OCI-LY3 (cell line): ENCODE measurements at regions not wholly inside any gene's neighbourhood (a gene's known extent, or its start where the extent isn't known, plus 50 kb on each side); places are given as distances from the start of the nearest gene placed in this dataset.

ENCODE experiments used
- H2AFZ ChIP-seq: fragments of 200-600, 300-600 bp; shearing (Covaris generic); 2 replicates; pipeline ENCODE4 v1.6.0; 2014; ENCODE audit warnings: antibody characterized with exemption, low read depth, low read length
- H3K27ac ChIP-seq: fragments of 200-600, 300-600 bp; sonication (generic); 2 replicates; pipeline ENCODE4 v1.5.1; 2014; ENCODE audit warnings: mild to moderate bottlenecking, low read length, moderate library complexity, mixed read lengths
- H3K27me3 ChIP-seq: fragments of 200-600, 300-600 bp; sonication (generic); 2 replicates; pipeline ENCODE4 v1.6.1; 2014; ENCODE audit warnings: low read depth, low read length, mixed read lengths
- H3K36me3 ChIP-seq: fragments of 200-600, 300-600 bp; sonication (generic); replicated peaks from 2 replicates; pipeline ENCODE3; 2014; ENCODE audit warnings: low read depth, low read length, mixed read lengths
- H3K4me1 ChIP-seq: fragments of 300-600, 200-600 bp; sonication (generic); 2 replicates; pipeline ENCODE4 v1.6.1; 2014; ENCODE audit warnings: low read length, mixed read lengths
- H3K4me2 ChIP-seq: fragments of 200-600, 300-600 bp; sonication (generic); 2 replicates; pipeline ENCODE4 v1.6.1; 2014; ENCODE audit warnings: low read length, mixed read lengths
- H3K4me3 ChIP-seq: fragments of 300-600, 200-600 bp; sonication (generic); 2 replicates; pipeline ENCODE4 v1.5.1; 2014; ENCODE audit warnings: antibody characterized with exemption, mild to moderate bottlenecking, low read length, moderate library complexity
- H3K79me2 ChIP-seq: fragments of 300-600, 200-600 bp; shearing (Covaris generic); 2 replicates; pipeline ENCODE4 v1.6.1; 2014; ENCODE audit warnings: mild to moderate bottlenecking, low read length, mixed read lengths
- H3K9ac ChIP-seq: fragments of 300-600, 200-600 bp; shearing (Covaris generic); 2 replicates; pipeline ENCODE4 v1.6.0; 2014; ENCODE audit warnings: mild to moderate bottlenecking, low read length, moderate library complexity
- H3K9me3 ChIP-seq: fragments of 200-600, 300-600 bp; shearing (Covaris generic); 2 replicates; pipeline ENCODE4 v1.6.1; 2014; ENCODE audit warnings: low read length, mixed read lengths; ENCODE audit not compliant: insufficient read depth
- H4K20me1 ChIP-seq: fragments of 200-600, 300-600 bp; sonication (generic); 2 replicates; pipeline ENCODE4 v1.6.1; 2016; ENCODE audit warnings: low read length, mixed read lengths; ENCODE audit not compliant: insufficient read depth
- EZH2phosphoT487 ChIP-seq: fragments of 200-600 bp; shearing (Covaris generic); IDR thresholded peaks from 2 replicates; pipeline ENCODE4 v1.6.1; 2018; ENCODE audit warnings: antibody characterized with exemption, mixed run types, low read depth
- TF ChIP-seq, protein P1 (sequence below): fragments of 200-600, 300-600 bp; sonication (generic); IDR thresholded peaks from 2 replicates; pipeline ENCODE4 v1.5.1; 2014; ENCODE audit warnings: antibody characterized with exemption, low read length, low read depth

DNA sequence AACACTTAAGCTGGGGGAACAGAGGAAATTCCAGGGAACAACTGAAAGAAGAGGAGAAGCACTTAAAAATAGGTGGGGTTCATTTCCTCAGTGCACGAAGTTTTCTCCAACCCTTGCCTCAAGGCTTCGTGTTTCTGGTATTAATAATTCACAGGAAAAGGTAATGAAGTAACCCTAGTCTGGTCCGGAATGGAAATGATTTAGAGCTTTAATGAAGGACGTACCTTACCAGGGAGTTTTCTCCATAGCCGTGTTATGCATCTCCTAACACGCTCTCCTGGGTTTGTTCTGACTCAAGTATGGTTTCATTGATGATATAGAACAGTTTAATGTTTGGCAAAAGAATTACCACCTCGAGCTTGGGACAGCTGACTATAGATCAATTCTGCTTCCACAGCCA is 214.2 kb downstream of the MTX2 start:
- TF ChIP-seq EZH2phosphoT487: no peak
- TF ChIP-seq, protein P1, sequence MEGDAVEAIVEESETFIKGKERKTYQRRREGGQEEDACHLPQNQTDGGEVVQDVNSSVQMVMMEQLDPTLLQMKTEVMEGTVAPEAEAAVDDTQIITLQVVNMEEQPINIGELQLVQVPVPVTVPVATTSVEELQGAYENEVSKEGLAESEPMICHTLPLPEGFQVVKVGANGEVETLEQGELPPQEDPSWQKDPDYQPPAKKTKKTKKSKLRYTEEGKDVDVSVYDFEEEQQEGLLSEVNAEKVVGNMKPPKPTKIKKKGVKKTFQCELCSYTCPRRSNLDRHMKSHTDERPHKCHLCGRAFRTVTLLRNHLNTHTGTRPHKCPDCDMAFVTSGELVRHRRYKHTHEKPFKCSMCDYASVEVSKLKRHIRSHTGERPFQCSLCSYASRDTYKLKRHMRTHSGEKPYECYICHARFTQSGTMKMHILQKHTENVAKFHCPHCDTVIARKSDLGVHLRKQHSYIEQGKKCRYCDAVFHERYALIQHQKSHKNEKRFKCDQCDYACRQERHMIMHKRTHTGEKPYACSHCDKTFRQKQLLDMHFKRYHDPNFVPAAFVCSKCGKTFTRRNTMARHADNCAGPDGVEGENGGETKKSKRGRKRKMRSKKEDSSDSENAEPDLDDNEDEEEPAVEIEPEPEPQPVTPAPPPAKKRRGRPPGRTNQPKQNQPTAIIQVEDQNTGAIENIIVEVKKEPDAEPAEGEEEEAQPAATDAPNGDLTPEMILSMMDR: no peak
- Histone ChIP-seq H3K36me3 (no peaks in the 10 kb centered on the region), H3K9me3 (no peaks in the 10 kb centered on the region), H3K9ac (no peak overlapping the region), H3K79me2 (no peaks in the 10 kb centered on the region), H4K20me1 (no peaks in the 10 kb centered on the region), H3K4me2 (no peak overlapping the region), H3K27me3 (no peaks in the 10 kb centered on the region), H2AFZ (no peak overlapping the region), H3K4me1 (no peaks in the 10 kb centered on the region), H3K27ac (no peak overlapping the region), H3K4me3 (no peak overlapping the region)

DNA sequence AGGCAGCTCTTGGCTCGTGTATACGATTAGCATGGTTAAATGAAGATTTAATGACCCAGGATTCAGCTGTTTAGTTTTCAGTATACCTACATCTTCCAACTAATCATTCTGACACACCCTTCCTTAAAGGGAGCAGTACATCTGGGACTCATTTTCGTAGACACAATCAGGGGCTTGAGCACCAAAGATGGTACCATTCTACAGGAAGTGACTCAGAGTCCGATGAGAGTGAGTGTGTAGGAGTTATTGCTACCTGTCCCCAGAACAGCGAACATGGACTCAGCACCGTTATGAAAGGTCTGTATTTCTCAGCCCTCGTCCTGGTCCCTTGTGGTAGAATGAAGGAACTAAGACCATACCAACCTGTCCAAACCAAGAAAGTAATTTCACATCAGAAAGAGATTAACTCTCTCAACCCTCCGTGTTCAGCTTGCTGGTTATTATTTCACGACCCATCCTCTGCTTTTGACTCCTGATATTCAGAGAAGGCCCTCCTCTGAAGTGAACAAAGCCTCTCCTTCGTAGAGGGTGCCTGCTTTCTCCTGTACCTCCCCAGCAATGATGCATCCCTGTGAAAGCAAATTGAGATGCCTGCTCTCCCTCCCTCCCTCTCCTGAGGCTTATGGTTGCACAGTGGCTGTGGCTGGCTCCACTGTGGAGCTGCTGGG is 214.8 kb downstream of the MTX2 start:
- Histone ChIP-seq H3K36me3 (no peaks in the 10 kb centered on the region), H3K4me1 (no peaks in the 10 kb centered on the region), H4K20me1 (no peaks in the 10 kb centered on the region), H3K4me3 (no peak overlapping the region), H3K4me2 (no peak overlapping the region), H2AFZ (no peak overlapping the region), H3K79me2 (no peaks in the 10 kb centered on the region), H3K27ac (no peak overlapping the region), H3K9ac (no peak overlapping the region), H3K9me3 (no peaks in the 10 kb centered on the region), H3K27me3 (no peaks in the 10 kb centered on the region)
- no peak for TF ChIP-seq EZH2phosphoT487
- TF ChIP-seq, protein P1: no peak

DNA sequence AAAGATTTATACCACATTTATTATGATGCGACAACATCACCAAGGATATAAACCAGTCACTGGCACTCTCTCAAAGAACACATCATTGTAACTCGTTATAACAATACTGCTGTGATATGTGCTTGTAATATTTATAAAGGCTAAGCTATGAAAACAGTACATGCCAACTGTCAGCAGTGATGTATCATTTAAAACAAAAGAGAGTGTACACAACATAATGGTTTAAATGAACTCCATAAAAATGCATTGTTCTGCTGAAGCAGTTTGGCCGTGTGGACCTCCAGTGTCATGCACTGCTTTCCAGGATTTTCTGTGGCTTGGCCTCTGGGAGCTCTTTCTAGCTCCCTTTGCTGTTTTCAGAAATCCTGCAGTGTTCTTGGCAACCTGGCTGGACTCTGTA is 215.6 kb downstream of the MTX2 start:
- Histone ChIP-seq H3K9ac (no peak overlapping the region), H3K79me2 (no peaks in the 10 kb centered on the region), H3K27ac (no peak overlapping the region), H3K4me1 (no peaks in the 10 kb centered on the region), H3K4me3 (no peak overlapping the region), H3K36me3 (no peaks in the 10 kb centered on the region), H3K9me3 (no peaks in the 10 kb centered on the region), H4K20me1 (no peaks in the 10 kb centered on the region), H3K4me2 (no peak overlapping the region), H2AFZ (no peak overlapping the region), H3K27me3 (no peaks in the 10 kb centered on the region)
- no peak for TF ChIP-seq EZH2phosphoT487
- TF ChIP-seq, protein P1: no peak

DNA sequence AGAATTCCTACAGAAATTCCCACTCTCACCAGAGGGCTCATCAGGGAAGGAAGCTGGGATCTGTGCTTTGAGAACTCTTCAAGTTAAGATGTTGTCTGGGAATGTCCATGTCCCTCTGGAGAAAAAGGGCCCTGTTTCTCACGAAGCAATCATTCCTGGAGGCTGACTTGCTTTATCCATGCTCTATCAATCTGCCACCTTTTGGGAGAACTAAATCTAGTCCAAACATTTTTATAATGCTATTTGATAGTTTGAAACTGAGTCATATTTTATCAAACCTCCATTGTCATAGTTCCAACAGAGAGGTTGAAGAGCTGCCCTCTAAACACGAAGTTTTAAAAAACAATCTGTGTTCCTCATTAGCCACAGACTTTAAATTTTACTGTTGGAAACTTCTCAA is 219.2 kb downstream of the MTX2 start:
- Histone ChIP-seq H3K4me1 (peaks cover 20% of the 10 kb centered on the region), H2AFZ (no peak overlapping the region), H4K20me1 (no peaks in the 10 kb centered on the region), H3K9ac (no peak overlapping the region), H3K27me3 (no peaks in the 10 kb centered on the region), H3K4me2 (no peak overlapping the region), H3K27ac (no peak overlapping the region), H3K4me3 (no peak overlapping the region), H3K79me2 (no peaks in the 10 kb centered on the region), H3K9me3 (no peaks in the 10 kb centered on the region), H3K36me3 (no peaks in the 10 kb centered on the region)
- TF ChIP-seq EZH2phosphoT487: no peak
- TF ChIP-seq, protein P1: no peak
